Astrocyte (in vitro differentiated cells and primary cell): ENCODE measurements at regions not wholly inside any gene's neighbourhood (a gene's known extent, or its start where the extent isn't known, plus 50 kb on each side); places are given as distances from the start of the nearest gene placed in this dataset.

Source experiments
- EZH2 ChIP-seq: IDR thresholded peaks from 2 replicates; pipeline ENCODE4 v1.6.1; 2012; ENCODE audit warnings: mild to moderate bottlenecking, low read length, inconsistent platforms; ENCODE audit not compliant: insufficient read depth
- TF ChIP-seq, protein P1 (sequence below): IDR thresholded peaks from 2 replicates; pipeline ENCODE4 v1.5.1; 2011; ENCODE audit warnings: low read depth, mild to moderate bottlenecking, inconsistent platforms, low read length, moderate library complexity; ENCODE audit not compliant: insufficient read depth

GRCh38 chrX:107574711-107575110 is 53.6 kb upstream of the PRPS1 start:
- TF ChIP-seq, protein P1, sequence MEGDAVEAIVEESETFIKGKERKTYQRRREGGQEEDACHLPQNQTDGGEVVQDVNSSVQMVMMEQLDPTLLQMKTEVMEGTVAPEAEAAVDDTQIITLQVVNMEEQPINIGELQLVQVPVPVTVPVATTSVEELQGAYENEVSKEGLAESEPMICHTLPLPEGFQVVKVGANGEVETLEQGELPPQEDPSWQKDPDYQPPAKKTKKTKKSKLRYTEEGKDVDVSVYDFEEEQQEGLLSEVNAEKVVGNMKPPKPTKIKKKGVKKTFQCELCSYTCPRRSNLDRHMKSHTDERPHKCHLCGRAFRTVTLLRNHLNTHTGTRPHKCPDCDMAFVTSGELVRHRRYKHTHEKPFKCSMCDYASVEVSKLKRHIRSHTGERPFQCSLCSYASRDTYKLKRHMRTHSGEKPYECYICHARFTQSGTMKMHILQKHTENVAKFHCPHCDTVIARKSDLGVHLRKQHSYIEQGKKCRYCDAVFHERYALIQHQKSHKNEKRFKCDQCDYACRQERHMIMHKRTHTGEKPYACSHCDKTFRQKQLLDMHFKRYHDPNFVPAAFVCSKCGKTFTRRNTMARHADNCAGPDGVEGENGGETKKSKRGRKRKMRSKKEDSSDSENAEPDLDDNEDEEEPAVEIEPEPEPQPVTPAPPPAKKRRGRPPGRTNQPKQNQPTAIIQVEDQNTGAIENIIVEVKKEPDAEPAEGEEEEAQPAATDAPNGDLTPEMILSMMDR: no peak
- no peak for TF ChIP-seq EZH2
